ENCODE measurements at regions not wholly inside any gene's neighbourhood (a gene's known extent, or its start where the extent isn't known, plus 50 kb on each side); places are given as distances from the start of the nearest gene placed in this dataset.

- H3K27me3 Mint-ChIP-seq (ENCODE audit: unreplicated experiment), result no peaks in the 10 kb centered on the region
- H3K4me3 Mint-ChIP-seq (ENCODE audit: unreplicated experiment), result no peak overlapping the region
- H3K27ac Mint-ChIP-seq (ENCODE audit: unreplicated experiment), result no peak overlapping the region
- H3K4me1 Mint-ChIP-seq (ENCODE audit: unreplicated experiment), result peaks cover 4% of the 10 kb centered on the region
- H3K36me3 Mint-ChIP-seq (ENCODE audit: low read depth, unreplicated experiment), result no peaks in the 10 kb centered on the region
- no peak for TF ChIP-seq CTCF (IDR thresholded peaks at IDR 0.05; ENCODE audit: unreplicated experiment)
- H3K9me3 Mint-ChIP-seq (ENCODE audit: unreplicated experiment), result no peaks in the 10 kb centered on the region
- no peak for DNase-seq (ENCODE audit: low spot score)
These were observed 151.1 kb downstream of the KLF12 start for GRCh38 chr13:73983109-73983508.

- peaks cover 4% of the 10 kb centered on the region for H3K4me1 Mint-ChIP-seq (ENCODE audit: unreplicated experiment)
- TF ChIP-seq CTCF (IDR thresholded peaks at IDR 0.05; ENCODE audit: unreplicated experiment), result no peak
These were observed 152.6 kb downstream of the KLF12 start for GRCh38 chr13:73981595-73981994.

GRCh38 chr13:73975767-73976166 lies 158.4 kb downstream of the KLF12 start:
- Mint-ChIP-seq H3K36me3 (ENCODE audit: low read depth, unreplicated experiment) (no peaks in the 10 kb centered on the region), H3K27ac (ENCODE audit: unreplicated experiment) (no peak overlapping the region), H3K9me3 (ENCODE audit: unreplicated experiment) (no peaks in the 10 kb centered on the region), H3K4me1 (ENCODE audit: unreplicated experiment) (peaks cover 5% of the 10 kb centered on the region), H3K27me3 (ENCODE audit: unreplicated experiment) (no peaks in the 10 kb centered on the region), H3K4me3 (ENCODE audit: unreplicated experiment) (no peak overlapping the region)
- TF ChIP-seq CTCF (IDR thresholded peaks at IDR 0.05; ENCODE audit: unreplicated experiment), result no peak
- DNase-seq (ENCODE audit: low spot score), result no peak

More at GRCh38 chr13:73981595-73981994, 152.6 kb downstream of the KLF12 start:
- no peak for DNase-seq (ENCODE audit: low spot score)
- Mint-ChIP-seq H3K27me3 (ENCODE audit: unreplicated experiment) (no peaks in the 10 kb centered on the region), H3K4me3 (ENCODE audit: unreplicated experiment) (no peak overlapping the region), H3K36me3 (ENCODE audit: low read depth, unreplicated experiment) (no peaks in the 10 kb centered on the region), H3K9me3 (ENCODE audit: unreplicated experiment) (no peaks in the 10 kb centered on the region), H3K27ac (ENCODE audit: unreplicated experiment) (no peak overlapping the region)

- no peaks in the 10 kb centered on the region for H3K27me3 Mint-ChIP-seq (ENCODE audit: unreplicated experiment)
- no peaks in the 10 kb centered on the region for H3K9me3 Mint-ChIP-seq (ENCODE audit: unreplicated experiment)
- H3K27ac Mint-ChIP-seq (ENCODE audit: unreplicated experiment), result no peak overlapping the region
- H3K36me3 Mint-ChIP-seq (ENCODE audit: low read depth, unreplicated experiment), result no peaks in the 10 kb centered on the region
- H3K4me3 Mint-ChIP-seq (ENCODE audit: unreplicated experiment), result no peak overlapping the region
- no peak for TF ChIP-seq CTCF (IDR thresholded peaks at IDR 0.05; ENCODE audit: unreplicated experiment)
- no peak for DNase-seq (ENCODE audit: low spot score)
- H3K4me1 Mint-ChIP-seq (ENCODE audit: unreplicated experiment), result peaks cover 5% of the 10 kb centered on the region
These were observed 160.2 kb downstream of the KLF12 start for GRCh38 chr13:73974051-73974450.

- DNase-seq (ENCODE audit: low spot score), result no peak
- no peak for TF ChIP-seq CTCF (IDR thresholded peaks at IDR 0.05; ENCODE audit: unreplicated experiment)
- Mint-ChIP-seq H3K27me3 (ENCODE audit: unreplicated experiment) (peaks cover 2% of the 10 kb centered on the region), H3K4me1 (ENCODE audit: unreplicated experiment) (peaks cover 3% of the 10 kb centered on the region), H3K27ac (ENCODE audit: unreplicated experiment) (no peak overlapping the region), H3K9me3 (ENCODE audit: unreplicated experiment) (no peaks in the 10 kb centered on the region), H3K36me3 (ENCODE audit: low read depth, unreplicated experiment) (no peaks in the 10 kb centered on the region), H3K4me3 (ENCODE audit: unreplicated experiment) (no peak overlapping the region)
These were observed 161.0 kb downstream of the KLF12 start for GRCh38 chr13:73973156-73973555.

Measured in endothelial cell (in vitro differentiated cells).